Bone marrow (tissue), 2 donors: ENCODE measurements at regions not wholly inside any gene's neighbourhood (a gene's known extent, or its start where the extent isn't known, plus 50 kb on each side); places are given as distances from the start of the nearest gene placed in this dataset.

Experiments
- DNase-seq, 2 donors: peaks; one replicate each; lab custom pipeline; 2025; lab: John Stamatoyannopoulos, UW

DNA sequence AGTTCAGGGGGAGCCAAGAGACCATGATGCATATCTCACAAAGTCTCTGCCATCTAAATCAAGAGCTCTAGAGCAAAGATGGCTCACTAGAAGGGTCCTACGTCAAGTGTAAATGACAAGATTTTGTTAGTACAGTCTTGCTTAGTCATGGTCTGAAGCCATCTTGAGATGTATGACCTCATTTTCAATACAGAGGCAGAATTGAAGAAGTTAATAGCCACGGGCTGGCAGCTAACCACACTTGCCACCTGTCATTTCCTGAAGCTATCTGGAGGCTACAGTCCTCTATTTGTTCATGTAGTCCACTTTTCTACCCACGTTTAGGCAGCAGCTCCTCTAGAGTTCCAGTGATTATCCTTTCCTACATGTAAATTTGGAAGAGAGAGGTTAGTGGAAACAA is 231.7 kb upstream of the CDH12 start:
- no peak for DNase-seq

DNA sequence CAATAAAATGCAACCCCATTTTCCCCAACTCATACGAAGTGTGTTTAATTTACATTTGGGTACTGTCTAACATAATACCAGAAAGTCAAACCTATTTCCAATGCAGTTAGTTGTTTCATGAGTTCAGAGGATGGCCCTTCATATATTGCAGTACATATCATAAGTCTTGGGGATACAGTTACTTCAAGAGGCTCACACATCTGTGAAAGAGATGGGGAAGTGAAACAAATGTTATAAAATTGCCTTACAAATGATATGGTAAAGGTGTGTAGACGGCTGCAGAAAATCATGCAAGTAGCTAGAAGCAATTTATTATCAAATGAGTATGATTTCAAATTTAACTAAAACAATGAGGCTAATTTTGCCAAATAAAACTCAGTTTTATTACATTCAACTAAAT is 219.0 kb upstream of the CDH12 start:
- DNase-seq, result no peak

DNA sequence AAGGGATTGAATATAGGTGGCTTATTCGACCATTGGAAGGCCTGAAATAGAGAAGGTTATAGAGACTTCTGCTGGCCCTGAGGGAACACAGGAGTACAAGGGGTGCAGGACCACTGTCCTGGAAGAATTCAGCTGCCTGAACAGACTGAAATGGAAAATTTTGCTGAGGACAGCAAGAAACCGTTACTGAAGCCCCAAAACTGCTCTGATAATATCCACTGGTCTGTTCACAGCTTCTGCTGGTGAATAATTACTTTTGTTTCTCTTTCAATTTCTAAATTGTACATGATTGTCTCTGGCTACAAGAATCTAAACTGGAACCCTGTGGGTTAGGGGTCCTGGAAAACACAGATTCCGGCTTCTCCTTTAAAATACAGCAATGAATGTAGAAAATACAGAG is 218.5 kb upstream of the CDH12 start:
- no peak for DNase-seq

DNA sequence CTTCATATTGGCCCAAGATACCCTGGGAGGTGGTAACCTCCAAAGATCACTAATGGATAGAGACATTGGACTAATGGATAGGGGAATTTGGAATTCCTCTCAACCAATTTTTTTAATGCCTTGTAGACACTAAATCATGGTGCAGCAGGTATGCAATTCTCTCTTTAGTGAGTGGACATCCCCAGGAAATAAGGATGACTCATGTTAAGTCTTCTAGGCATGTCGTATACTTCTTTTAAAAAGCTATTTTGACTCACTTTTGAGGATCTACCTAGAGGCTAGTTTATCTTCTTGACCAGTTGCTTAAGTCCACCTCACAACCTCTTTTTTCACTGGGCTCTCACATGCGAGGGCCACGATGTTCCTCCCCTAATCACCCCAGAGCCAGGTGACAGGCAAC is 211.6 kb upstream of the CDH12 start:
- DNase-seq, result no peak

DNA sequence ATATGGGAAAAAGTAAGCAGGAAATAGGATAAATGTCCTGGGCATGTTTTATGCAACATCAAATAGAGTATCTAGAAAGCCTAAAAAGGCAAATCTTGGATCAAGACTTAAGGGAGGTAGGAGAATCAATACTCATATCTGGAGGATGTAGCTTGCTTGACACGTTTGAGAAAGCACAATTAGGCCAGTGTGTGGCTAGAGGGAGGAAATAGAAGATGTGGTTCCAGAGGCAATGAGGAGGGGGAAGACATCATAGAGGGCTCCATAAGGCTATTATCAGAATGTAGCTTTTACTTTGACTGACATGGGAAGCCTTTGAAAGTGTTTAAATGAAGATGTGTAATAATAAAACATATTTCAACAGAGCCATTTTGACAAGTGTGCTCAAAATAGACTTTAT is 200.7 kb upstream of the CDH12 start:
- DNase-seq, result no peak

DNA sequence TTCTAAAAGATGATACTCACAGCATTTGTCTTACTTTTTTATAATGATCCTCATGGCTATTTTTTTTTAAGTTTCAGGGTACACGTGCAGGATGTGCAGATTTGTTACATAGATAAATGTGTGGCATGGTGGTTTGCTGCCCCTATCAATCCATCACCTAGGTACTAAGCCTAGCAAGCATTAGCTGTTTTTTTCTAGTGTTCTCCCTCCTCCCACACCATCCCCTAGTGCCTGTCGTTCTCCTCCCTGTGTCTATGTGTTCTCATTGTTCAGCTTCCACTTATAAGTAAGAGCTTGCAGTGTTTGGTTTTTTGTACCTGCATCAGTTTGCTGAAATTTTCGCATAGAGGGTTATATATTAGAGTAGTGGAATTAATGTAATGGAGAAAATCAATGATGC is 189.1 kb upstream of the CDH12 start:
- no peak for DNase-seq

DNA sequence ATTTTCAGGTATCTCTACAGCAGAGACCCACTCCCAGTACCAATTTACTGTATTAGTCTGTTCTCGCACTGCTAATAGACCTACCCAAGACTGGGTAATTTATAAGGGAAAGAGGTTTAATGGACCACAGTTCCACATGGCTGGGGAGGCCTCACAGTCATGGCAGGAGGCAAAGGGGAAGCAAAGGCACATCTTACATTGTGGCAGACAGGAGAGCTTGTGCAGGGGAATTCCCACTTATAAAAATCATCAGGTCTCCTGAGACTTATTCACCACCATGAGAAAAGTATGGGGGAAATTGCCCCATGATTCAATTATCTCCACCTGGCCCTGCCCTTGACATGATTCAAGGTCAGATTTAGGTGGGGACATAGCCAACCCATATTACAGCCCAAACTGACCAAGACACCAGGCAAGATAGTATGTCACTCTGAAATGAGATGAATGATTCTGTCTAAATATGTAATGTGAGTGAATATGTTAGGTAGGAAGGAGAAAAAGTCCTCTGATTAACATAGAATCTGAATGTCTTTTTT is 182.5 kb upstream of the CDH12 start:
- no peak for DNase-seq

DNA sequence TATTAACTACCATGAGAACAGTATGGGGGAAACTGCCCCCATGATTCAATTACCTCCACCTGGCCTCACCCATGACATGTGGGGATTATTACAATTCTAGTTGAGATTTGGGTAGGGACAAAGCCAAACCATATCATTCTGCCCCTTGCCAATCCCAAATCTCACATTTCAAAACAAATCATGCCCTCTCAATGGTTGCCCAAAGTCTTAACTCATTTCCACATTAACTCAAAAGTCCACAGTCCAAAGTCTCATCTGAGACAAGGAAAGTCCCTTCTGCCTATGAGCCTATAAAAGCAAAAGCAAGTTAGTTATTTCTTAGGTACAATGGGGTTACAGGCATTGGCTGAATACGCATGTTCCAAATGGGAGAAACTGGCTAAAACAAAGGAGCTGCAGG is 180.7 kb upstream of the CDH12 start:
- DNase-seq, result no peak

DNA sequence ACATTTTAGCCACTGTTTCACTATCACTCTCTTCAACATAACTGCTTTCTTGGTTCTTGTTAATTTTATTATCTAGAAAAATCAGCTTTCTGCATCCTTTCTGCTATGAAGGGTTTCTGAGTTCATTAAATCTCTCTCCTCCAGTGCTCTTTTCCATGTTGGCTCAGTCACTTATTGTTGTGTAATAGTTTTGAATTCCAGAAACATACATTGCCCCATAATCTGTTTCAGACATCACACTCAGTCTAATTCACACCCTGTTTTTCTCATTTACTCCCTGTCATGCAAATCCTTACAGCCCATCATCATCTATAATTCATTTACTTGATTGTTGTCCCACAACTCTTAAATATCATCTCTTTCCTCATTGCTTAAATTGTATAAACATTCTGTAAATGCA is 176.1 kb upstream of the CDH12 start:
- no peak for DNase-seq

DNA sequence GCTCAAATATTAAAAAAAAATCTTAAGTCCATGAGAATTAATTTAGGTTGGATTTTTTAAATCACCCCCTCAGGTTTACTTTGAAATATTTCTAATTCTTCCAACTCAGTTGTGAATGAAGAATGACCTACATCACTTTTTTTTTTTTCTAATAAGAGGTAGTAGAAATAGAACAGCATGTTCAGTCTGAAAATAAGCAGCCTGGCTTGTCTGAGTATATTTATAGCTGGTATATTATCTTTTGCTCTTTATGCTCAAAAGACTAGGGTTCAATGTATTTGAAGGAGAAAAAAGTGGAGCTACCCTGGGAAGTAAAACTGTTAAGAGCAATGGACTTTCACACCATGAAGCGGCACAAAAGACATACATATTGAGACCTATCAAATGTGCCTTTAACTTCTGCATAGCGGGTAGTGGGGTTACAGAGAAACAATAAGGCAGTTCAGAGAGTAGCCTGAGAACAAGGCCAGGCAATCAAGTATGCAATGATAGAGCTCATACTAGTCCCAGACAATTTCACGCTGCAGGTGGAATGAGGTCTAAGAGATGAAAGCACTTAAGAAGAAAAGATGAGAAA is 175.4 kb upstream of the CDH12 start:
- no peak for DNase-seq

DNA sequence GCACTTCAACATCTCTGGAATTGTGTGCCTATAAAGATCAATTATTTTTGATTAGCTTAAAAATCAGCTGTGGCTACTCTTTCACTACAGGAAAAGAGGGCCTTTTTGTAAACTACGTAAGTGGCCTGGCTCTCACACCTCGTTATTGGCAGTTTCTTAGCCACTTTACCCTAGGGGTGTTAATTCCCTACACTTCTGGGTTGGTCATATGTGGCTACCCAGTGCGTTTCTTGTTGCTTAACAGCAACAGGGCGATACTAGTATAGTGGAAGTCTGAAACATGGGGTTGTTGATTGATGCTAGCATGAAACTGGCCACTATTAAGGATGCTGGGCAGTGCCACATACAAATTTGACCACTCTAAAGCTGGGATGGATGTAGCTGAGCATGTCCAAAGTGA is 174.7 kb upstream of the CDH12 start:
- no peak for DNase-seq

DNA sequence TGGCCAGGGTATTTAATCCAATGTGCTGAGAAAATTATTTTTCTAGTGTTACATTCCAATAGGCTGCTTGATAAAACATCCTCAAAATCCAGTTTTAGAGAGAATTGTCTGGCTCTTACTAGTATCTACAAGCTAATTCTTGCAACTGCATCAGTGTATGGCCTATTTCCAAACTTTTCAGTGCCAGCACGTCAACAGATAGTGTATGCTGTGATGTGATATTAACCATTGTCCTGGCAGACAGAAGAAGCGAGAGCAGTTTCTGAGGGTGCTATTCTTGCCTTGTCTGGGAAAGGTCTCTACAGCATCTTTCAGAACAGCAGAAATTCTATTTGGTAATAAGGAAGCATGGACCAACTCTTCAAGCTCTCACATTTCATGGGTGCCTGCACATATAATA is 174.2 kb upstream of the CDH12 start:
- DNase-seq, result no peak

DNA sequence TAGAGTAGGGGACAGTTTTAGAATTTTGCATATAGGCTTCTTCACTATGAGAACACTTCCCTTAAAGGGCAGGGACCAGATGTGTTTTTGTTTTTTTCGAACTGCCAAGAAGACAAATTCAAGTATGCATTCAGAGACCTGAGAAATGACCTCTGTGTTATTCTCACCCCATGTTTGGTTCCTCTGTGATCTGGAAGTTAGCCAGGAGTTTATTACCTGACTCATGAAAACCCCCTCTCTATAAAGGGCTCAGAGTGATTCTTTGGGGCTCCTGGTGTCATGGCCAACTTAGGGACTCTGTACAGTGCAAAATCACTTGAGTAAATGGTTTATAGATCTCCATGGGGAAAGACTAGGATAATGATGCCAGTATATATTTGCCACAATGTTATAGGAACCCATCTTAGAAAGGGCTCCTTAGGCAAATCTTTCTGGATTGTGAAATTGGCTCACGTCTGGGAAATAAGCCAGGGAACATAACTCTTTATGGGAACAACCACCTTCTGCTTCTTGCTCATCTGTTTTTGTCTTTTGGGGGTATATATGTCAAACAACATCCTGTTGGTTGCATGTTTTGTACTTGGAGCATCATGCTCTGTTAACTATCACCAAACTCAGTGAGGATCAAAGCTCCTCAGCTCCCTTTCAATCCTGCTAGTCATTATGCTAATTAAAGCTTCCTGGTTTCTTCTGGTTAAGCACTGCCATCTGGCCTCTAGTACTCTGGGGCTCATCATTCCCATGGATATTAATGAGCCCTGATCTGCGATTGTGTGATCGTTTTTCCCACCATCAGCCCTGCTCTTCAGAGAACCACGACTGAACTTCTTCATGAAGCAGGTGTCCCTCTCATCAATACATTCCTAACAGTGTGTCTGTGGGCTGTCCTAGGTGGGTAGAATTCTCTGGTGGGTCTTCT is 173.4 kb upstream of the CDH12 start:
- DNase-seq, result no peak

DNA sequence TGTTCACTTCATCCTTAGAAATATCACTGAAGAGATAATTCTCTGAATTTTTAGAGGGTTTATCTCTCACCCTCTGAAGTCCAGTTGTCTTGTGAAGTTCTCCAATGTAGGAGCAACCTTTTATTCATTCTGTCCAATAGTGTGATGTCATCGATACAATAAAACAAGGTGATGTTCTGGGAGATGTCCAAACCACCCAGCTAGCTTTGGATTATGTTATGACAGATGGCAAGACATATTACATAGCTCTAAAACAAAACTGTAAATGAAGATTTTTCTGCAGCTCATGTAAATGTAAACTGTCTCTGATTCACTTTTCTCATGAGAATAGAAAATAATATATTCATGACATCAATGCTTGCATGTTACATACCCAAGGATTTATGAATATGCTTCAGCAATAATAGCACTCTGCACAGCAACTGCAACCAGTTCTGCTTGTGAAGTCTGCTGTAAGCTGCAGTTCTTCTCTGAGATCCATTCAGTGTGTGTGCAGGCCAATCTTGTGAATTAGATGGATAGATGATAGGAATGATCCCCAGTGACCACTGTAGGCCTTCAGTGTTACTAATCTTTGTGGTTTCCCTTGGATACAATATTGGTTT is 172.6 kb upstream of the CDH12 start:
- no peak for DNase-seq

DNA sequence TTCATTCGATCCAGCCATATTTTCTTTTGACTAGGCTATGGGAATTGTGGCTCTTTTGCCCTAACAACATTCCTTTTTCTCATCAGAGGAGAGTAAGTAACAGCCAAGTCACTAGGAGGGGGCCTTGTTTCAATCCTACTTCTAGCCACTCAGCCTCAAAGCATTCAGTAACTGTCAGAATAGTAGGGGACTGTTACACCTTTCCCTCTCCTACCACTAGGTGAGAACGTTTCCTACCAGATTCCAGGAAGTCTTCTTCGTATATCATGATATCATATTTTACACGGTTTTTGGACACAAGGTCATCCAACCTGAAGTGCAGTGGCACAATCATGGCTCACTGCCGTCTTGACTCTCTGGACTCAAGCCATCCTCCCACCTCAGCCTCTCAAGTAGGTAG is 171.3 kb upstream of the CDH12 start:
- DNase-seq, result no peak

DNA sequence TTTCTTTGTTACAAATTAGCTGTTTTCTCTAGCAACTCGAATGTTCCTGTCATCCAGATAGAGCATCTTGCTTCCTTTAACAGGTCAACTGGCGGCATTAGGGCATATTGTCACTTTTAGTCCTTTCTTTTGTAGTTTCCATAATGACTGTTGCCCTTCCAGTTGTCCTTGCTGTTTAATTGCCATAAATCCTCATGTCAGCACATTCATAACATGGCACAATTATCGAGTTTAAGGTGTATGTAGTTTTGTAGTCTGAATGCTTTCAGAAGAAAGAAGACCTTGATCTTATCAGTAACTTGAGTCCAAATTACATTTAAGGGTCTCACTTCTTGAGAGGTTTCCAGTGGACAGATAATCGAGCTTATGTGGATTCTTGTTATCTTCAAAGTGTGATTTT is 161.7 kb upstream of the CDH12 start:
- DNase-seq, result no peak

DNA sequence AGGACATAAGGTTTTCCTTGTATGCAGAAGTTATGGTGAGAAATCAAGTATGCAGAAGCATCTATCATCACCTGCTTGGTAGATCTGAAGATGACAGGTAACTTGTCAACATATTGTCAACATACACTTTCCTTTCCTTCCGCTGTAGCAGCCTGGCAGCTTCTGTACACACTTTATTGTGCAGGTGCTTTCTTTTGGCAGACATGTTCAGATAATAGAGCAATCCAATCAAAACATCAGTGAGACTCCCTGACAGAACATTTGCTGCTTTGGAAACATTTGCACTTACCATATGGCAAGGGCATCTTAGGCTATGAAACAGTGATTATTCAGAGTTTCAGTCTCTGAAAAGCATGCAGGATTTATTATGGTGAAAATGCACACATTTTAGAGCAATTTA is 161.1 kb upstream of the CDH12 start:
- no peak for DNase-seq

DNA sequence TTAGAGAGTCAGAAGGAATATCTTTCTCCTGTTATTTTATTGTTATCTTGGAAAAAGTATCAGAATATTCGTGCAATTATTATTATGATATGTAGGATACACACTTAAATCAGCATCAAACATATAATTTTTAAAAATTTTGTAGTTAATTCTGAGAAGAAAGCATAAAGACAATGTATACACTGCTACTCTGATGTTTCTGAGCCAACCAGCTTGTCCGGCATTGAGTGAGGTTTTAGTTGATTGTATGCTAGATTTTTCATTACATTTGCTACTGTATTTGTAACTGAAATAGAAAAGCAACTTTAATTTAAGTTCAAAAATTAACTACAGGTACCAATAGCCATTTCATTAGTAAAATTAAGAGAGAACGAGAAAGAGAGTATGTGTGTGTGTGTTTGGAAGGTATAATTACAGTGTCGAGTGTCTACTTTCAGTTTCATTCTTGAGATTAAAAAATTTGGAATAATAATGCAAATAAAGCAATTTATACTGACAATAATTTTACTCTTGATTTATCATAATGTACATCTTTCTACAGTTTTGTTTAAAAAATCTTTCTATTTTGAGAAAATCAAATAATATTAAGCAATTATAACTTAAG is 160.4 kb upstream of the CDH12 start:
- no peak for DNase-seq

DNA sequence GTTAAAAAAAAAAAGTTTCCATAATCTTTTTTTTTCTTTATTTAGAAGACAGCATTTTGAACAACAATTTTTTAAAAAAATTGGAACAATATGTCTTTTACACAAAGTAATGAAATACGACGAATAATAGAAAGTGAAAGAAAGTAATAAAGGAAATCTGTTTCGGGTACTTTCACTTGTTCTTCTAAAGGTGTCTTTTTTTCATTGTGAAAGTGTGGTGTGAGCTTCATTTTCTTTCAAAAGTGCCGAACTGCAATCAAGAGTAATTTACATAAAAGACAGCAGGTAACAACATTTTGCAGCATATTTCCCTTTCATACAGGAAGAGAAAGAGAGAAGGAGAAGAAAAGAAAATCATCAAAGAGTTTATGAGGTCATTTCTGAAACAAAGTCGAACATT is 159.7 kb upstream of the CDH12 start:
- DNase-seq, result no peak

DNA sequence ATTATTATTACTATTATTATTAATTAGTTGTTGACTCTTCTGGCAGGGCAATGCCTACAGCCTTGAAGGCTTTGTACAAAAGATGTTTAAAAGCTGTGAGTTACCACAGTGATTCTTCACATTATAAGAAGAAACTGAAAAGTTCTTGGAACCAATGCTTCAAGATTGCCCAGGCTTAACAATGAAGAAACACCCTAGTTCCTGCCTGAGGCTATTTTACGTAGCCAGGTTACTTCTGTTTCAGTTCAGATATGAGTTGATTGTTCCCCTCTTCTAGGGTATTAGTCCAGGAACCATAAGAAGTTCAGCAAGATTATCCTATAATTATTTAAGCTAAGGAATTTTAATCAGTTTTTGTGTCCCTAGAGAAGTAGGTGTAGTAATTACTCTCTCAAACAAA is 154.6 kb upstream of the CDH12 start:
- no peak for DNase-seq

DNA sequence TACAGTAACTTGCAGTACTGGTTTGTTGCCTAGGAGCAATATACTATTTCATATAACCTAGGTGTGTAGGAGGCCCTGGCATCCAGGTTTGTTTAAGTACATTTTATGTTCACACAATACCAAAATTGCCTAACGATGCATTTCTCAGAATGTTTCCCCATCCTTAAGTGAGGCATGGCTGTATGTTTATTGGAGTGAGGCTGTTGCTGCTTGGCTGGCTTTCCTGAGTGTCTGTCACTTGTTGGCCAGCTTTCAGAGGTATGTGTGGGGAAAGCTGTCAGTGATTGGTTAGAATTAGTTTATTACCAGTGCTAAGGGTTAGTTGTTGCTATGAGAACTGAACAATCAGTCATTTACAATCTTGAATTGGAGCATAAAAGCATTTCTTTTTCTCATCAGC is 154.1 kb upstream of the CDH12 start:
- no peak for DNase-seq

DNA sequence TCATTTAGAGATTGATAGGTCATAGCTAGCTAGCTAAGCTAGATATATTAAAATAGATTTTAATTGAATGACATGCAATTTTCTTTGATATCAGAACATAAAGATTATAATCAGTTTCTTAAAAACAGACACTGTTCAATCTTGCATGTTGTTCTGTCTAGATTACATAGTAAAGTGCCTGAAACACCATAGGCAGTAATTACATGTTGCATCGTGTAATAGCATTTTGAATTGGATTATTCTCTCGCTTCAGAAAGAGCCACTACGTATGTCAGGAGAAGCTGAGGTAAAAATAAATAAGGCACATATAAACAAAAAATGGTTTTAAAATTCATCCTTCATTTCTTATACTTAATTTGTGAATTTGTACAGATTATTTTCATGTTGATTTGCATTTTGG is 148.0 kb upstream of the CDH12 start:
- DNase-seq, result no peak

DNA sequence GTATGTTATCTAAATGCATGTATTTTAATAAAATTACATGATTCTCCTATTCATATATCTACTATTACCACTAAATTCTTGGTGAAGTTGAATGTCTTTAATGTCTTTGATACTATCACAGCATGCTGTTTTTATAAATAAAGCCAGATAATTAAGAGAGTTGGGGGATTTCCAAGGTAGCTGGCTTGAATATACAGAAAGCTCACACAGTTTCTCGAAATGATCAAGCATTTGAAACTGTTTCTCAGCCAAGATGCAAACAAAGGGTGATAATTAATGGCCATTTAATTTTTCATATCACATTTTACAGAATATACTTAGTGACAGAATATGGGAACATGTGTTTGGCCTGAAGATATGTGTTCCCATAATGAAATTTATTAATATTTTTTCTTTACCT is 145.6 kb upstream of the CDH12 start:
- no peak for DNase-seq
